Heart left ventricle (tissue), 13 donors: ENCODE measurements at regions not wholly inside any gene's neighbourhood (a gene's known extent, or its start where the extent isn't known, plus 50 kb on each side); places are given as distances from the start of the nearest gene placed in this dataset.

Experiments
- POLR2A ChIP-seq, 2 donors: fragments of 450-650 bp; IDR thresholded peaks; one replicate each; pipeline ENCODE4 v1.6.1; 2017; ENCODE audit warnings: antibody characterized with exemption in 2 of 2, mild to moderate bottlenecking in 2 of 2, moderate library complexity in 2 of 2
- TF ChIP-seq, protein P1 (sequence below), 12 donors: fragments of 200-600 bp; sonication (generic) in 4 of 12; IDR thresholded peaks; one replicate each; pipeline versions ENCODE4 v1.5.0 to v1.8.0; 2018 to 2022; ENCODE audit warnings: antibody characterized with exemption in 12 of 12, mild to moderate bottlenecking in 5 of 12
- donor health status: ischemic (EF 13 %, LVEDD 7.1; RV severe dilation, severe dysfunction).
- donor health status: DM: no; HTN: yes; CAD: no.
- donor health status: DM: no; HTN: no; CAD: no.
- donor health status: ischemic (EF 25% LVEDD 6.9; RV normal size, moderate dysfunction).
- donor health status: ischemic (EF 25% LVEDD 5.7; RV mildly dilated, moderate dysfunction).
- donor health status: ischemic (EF 35%, LVEDD 5.7; RV mildly dilated, moderate dysfunction).
- donor health status: nonischemic (EF 11% LVEDD 7.7; RV severe dilation, severe dysfunction).
- donor health status: DM: yes; HTN: yes; CAD: no.
- donor health status: PGD.
- donor health status: ischemic (EF 29% LVEDD 5.4; RV normal size, mild dysfunction).
- donor health status: nonischemic (EF 23%, LVEDD 6.1; RV moderate dilation, normal function).

- no peak for TF ChIP-seq POLR2A (IDR thresholded peaks at IDR 0.05)
- TF ChIP-seq, protein P1, sequence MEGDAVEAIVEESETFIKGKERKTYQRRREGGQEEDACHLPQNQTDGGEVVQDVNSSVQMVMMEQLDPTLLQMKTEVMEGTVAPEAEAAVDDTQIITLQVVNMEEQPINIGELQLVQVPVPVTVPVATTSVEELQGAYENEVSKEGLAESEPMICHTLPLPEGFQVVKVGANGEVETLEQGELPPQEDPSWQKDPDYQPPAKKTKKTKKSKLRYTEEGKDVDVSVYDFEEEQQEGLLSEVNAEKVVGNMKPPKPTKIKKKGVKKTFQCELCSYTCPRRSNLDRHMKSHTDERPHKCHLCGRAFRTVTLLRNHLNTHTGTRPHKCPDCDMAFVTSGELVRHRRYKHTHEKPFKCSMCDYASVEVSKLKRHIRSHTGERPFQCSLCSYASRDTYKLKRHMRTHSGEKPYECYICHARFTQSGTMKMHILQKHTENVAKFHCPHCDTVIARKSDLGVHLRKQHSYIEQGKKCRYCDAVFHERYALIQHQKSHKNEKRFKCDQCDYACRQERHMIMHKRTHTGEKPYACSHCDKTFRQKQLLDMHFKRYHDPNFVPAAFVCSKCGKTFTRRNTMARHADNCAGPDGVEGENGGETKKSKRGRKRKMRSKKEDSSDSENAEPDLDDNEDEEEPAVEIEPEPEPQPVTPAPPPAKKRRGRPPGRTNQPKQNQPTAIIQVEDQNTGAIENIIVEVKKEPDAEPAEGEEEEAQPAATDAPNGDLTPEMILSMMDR (IDR thresholded peaks at IDR 0.05), result no peak
Measured at GRCh38 chr1:56336982-56337381, 242.4 kb downstream of the PLPP3 start.
